GM18873 (cell line): ENCODE measurements at regions not wholly inside any gene's neighbourhood (a gene's known extent, or its start where the extent isn't known, plus 50 kb on each side); places are given as distances from the start of the nearest gene placed in this dataset.

Experiments
- ATAC-seq: cut with Tn5 transposase; IDR thresholded peaks from one replicate; pipeline ENCODE4 v1.9.1; 2021; ENCODE audit warnings: mild to moderate bottlenecking, moderate library complexity, moderate number of reproducible peaks; ENCODE audit not compliant: unreplicated experiment, low FRiP score

- ATAC-seq, result no peak
These were observed 371.3 kb upstream of the TNP1 start for GRCh38 chr2:217231212-217231611.

GRCh38 chr2:217228732-217229131 is 368.9 kb upstream of the TNP1 start:
- no peak for ATAC-seq

GRCh38 chr2:217227794-217228193 is 367.9 kb upstream of the TNP1 start:
- no peak for ATAC-seq

GRCh38 chr2:217225596-217225995 is 365.7 kb upstream of the TNP1 start:
- no peak for ATAC-seq

GRCh38 chr2:217223222-217223930 is 363.5 kb upstream of the TNP1 start:
- peak; percentile 89 for ATAC-seq

GRCh38 chr2:217222309-217222910 is 362.5 kb upstream of the TNP1 start:
- ATAC-seq, result no peak

GRCh38 chr2:217220228-217221013 is 360.6 kb upstream of the TNP1 start:
- no peak for ATAC-seq

GRCh38 chr2:217219164-217219520 is 359.3 kb upstream of the TNP1 start:
- ATAC-seq, result no peak

- no peak for ATAC-seq
These were observed 358.7 kb upstream of the TNP1 start for GRCh38 chr2:217218269-217219163.

GRCh38 chr2:217216982-217217381 is 357.1 kb upstream of the TNP1 start:
- ATAC-seq, result no peak

GRCh38 chr2:217216316-217216715 is 356.5 kb upstream of the TNP1 start:
- ATAC-seq, result no peak

GRCh38 chr2:217215877-217216276 is 356.0 kb upstream of the TNP1 start:
- no peak for ATAC-seq

- no peak for ATAC-seq
These were observed 349.0 kb upstream of the TNP1 start for GRCh38 chr2:217208867-217209266.

GRCh38 chr2:217207699-217208010 is 347.8 kb upstream of the TNP1 start:
- ATAC-seq, result no peak

- ATAC-seq, result no peak
These were observed 347.2 kb upstream of the TNP1 start for GRCh38 chr2:217206907-217207698.

GRCh38 chr2:217206016-217206725 is 346.3 kb upstream of the TNP1 start:
- ATAC-seq, result no peak

GRCh38 chr2:217204358-217204757 is 344.5 kb upstream of the TNP1 start:
- no peak for ATAC-seq

- no peak for ATAC-seq
These were observed 343.2 kb upstream of the TNP1 start for GRCh38 chr2:217203086-217203485.

- ATAC-seq, result no peak
These were observed 339.4 kb upstream of the TNP1 start for GRCh38 chr2:217199255-217199630.
